BLaER1 treated with 17β-estradiol and CSF1 and Interleukin-3, amounts not matched to agents 10 nM and 100 nM (cell line): ENCODE measurements at regions not wholly inside any gene's neighbourhood (a gene's known extent, or its start where the extent isn't known, plus 50 kb on each side); places are given as distances from the start of the nearest gene placed in this dataset.

Experiments used
- H3K27ac ChIP-seq, 11 experiments: shearing (Covaris generic); formaldehyde crosslinking; 2 replicates each; pipeline ENCODE4 v1.8.1; 2022
- H3K27me3 ChIP-seq, 11 experiments: shearing (Covaris generic); formaldehyde crosslinking; 2 replicates each; pipeline ENCODE4 v1.8.1; 2022
- H3K36me3 ChIP-seq, 11 experiments: shearing (Covaris generic); formaldehyde crosslinking; 2 replicates each; pipeline ENCODE4 v1.8.1; 2022
- H3K4me1 ChIP-seq, 10 experiments: shearing (Covaris generic); formaldehyde crosslinking; 2 replicates each; pipeline ENCODE4 v1.8.1; 2022
- H3K4me2 ChIP-seq, 11 experiments: shearing (Covaris generic); formaldehyde crosslinking; 2 replicates each; pipeline ENCODE4 v1.8.1; 2022
- H3K4me3 ChIP-seq, 10 experiments: shearing (Covaris generic); formaldehyde crosslinking; 2 replicates each; pipeline ENCODE4 v1.8.1; 2022
- H3K9ac ChIP-seq, 11 experiments: shearing (Covaris generic); formaldehyde crosslinking; 2 replicates each; pipeline ENCODE4 v1.8.1; 2022
- H3K9me3 ChIP-seq, 11 experiments: shearing (Covaris generic); formaldehyde crosslinking; replicated peaks in 1 of 11; 2 replicates each; pipeline ENCODE4 v1.8.1; 2022
- H4K20me1 ChIP-seq, 11 experiments: shearing (Covaris generic); formaldehyde crosslinking; 2 replicates each; pipeline ENCODE4 v1.8.1; 2022
- Cebpa-rat ChIP-seq, 11 experiments: shearing (Covaris generic); IDR thresholded peaks; 2 replicates each; pipeline ENCODE4 v1.8.1; 2022

GRCh38 chr12:107522692-107523477 is 162.7 kb upstream of the PWP1 start:
- H3K4me1 ChIP-seq: peaks cover 8 to 30% (median 22%) of the 10 kb centered on the region in 10 experiments; a peak in 19 of 20 replicates
- no peak overlapping the region for H3K4me2 ChIP-seq
- TF ChIP-seq Cebpa-rat (IDR thresholded peaks at IDR 0.05): no peak
- no peak overlapping the region for H3K9ac ChIP-seq
- no peak overlapping the region for H3K4me3 ChIP-seq
- peaks cover 0 to 19% (median 0%) of the 10 kb centered on the region in 11 experiments; a peak in 6 of 22 replicates for H3K36me3 ChIP-seq
- peaks cover 0 to 5% (median 0%) of the 10 kb centered on the region in 11 experiments; a peak in 1 of 22 replicates for H4K20me1 ChIP-seq
- no peak overlapping the region for H3K27ac ChIP-seq
- H3K27me3 ChIP-seq: no peaks in the 10 kb centered on the region
- H3K9me3 ChIP-seq: peaks cover 0 to 6% (median 4%) of the 10 kb centered on the region in 11 experiments; a peak in 7 of 22 replicates

GRCh38 chr12:107523775-107524535 is 161.6 kb upstream of the PWP1 start:
- H3K9me3 ChIP-seq: peaks cover 0 to 6% (median 4%) of the 10 kb centered on the region in 11 experiments; a peak in 7 of 22 replicates
- H3K9ac ChIP-seq: no peak overlapping the region
- no peak overlapping the region for H3K27ac ChIP-seq
- H3K4me1 ChIP-seq: peaks cover 8 to 30% (median 20%) of the 10 kb centered on the region in 10 experiments; a peak in 19 of 20 replicates
- H4K20me1 ChIP-seq: peaks cover 0 to 5% (median 0%) of the 10 kb centered on the region in 11 experiments; a peak in 1 of 22 replicates
- peaks cover 0 to 19% (median 0%) of the 10 kb centered on the region in 11 experiments; a peak in 6 of 22 replicates for H3K36me3 ChIP-seq
- no peak overlapping the region for H3K4me3 ChIP-seq
- no peak for TF ChIP-seq Cebpa-rat (IDR thresholded peaks at IDR 0.05)
- no peak overlapping the region for H3K4me2 ChIP-seq
- no peaks in the 10 kb centered on the region for H3K27me3 ChIP-seq

- Histone ChIP-seq H4K20me1 (peaks cover 0 to 5% (median 0%) of the 10 kb centered on the region in 11 experiments; a peak in 2 of 22 replicates), H3K36me3 (peaks cover 0 to 19% (median 0%) of the 10 kb centered on the region in 11 experiments; a peak in 6 of 22 replicates), H3K4me1 (peaks cover 3 to 17% (median 8%) of the 10 kb centered on the region in 10 experiments; a peak in 19 of 20 replicates), H3K4me3 (no peak overlapping the region), H3K9ac (no peak overlapping the region), H3K4me2 (no peak overlapping the region), H3K27me3 (no peaks in the 10 kb centered on the region), H3K27ac (no peak overlapping the region), H3K9me3 (peaks cover 0 to 6% (median 4%) of the 10 kb centered on the region in 11 experiments; a peak in 6 of 22 replicates)
- no peak for TF ChIP-seq Cebpa-rat (IDR thresholded peaks at IDR 0.05)
Observed at GRCh38 chr12:107525063-107525718, 160.4 kb upstream of the PWP1 start.

GRCh38 chr12:107525719-107526554 is 159.7 kb upstream of the PWP1 start:
- Histone ChIP-seq H4K20me1 (peaks cover 0 to 5% (median 0%) of the 10 kb centered on the region in 11 experiments; a peak in 2 of 22 replicates), H3K4me1 (peaks cover 0 to 10% (median 1%) of the 10 kb centered on the region in 10 experiments; a peak in 7 of 20 replicates)
- TF ChIP-seq Cebpa-rat (IDR thresholded peaks at IDR 0.05): no peak

GRCh38 chr12:107526555-107527180 is 158.9 kb upstream of the PWP1 start:
- no peak overlapping the region for H3K4me3 ChIP-seq
- H3K9me3 ChIP-seq: peaks cover under 1 to 14% (median 5%) of the 10 kb centered on the region in 11 experiments; a peak in 15 of 22 replicates
- no peak for TF ChIP-seq Cebpa-rat (IDR thresholded peaks at IDR 0.05)
- H3K27ac ChIP-seq: 0 out of 22 replicates have a peak overlapping the region, but pooled peaks of 1 of the 11 experiments have one; percentile 6
- no peak overlapping the region for H3K9ac ChIP-seq
- peaks cover 0 to 15% (median 0%) of the 10 kb centered on the region in 11 experiments; a peak in 5 of 22 replicates for H3K36me3 ChIP-seq
- no peak overlapping the region for H3K4me2 ChIP-seq
- peaks cover 0 to 6% (median 0%) of the 10 kb centered on the region in 10 experiments; a peak in 2 of 20 replicates for H3K4me1 ChIP-seq
- H4K20me1 ChIP-seq: peaks cover 0 to 5% (median 0%) of the 10 kb centered on the region in 11 experiments; a peak in 2 of 22 replicates
- H3K27me3 ChIP-seq: no peaks in the 10 kb centered on the region

More at GRCh38 chr12:107525719-107526554, 159.7 kb upstream of the PWP1 start:
- H3K27ac ChIP-seq: 0 out of 22 replicates have a peak overlapping the region, but pooled peaks of 1 of the 11 experiments have one; percentile 6
- H3K4me2 ChIP-seq: no peak overlapping the region
- peaks cover 0 to 6% (median 4%) of the 10 kb centered on the region in 11 experiments; a peak in 7 of 22 replicates for H3K9me3 ChIP-seq
- H3K4me3 ChIP-seq: no peak overlapping the region
- no peaks in the 10 kb centered on the region for H3K27me3 ChIP-seq
- peaks cover 0 to 13% (median 0%) of the 10 kb centered on the region in 11 experiments; a peak in 5 of 22 replicates for H3K36me3 ChIP-seq
- no peak overlapping the region for H3K9ac ChIP-seq

- no peak for TF ChIP-seq Cebpa-rat (IDR thresholded peaks at IDR 0.05)
- Histone ChIP-seq H3K4me1 (peaks cover 0 to 6% (median 0%) of the 10 kb centered on the region in 10 experiments; a peak in 2 of 20 replicates), H3K4me3 (no peak overlapping the region), H3K36me3 (peaks cover 0 to 13% (median 0%) of the 10 kb centered on the region in 11 experiments; a peak in 3 of 22 replicates), H3K27ac (no peak overlapping the region), H3K4me2 (no peak overlapping the region), H3K27me3 (no peaks in the 10 kb centered on the region), H4K20me1 (peaks cover 0 to 3% (median 0%) of the 10 kb centered on the region in 11 experiments; a peak in 2 of 22 replicates), H3K9me3 (peaks cover 12 to 22% (median 15%) of the 10 kb centered on the region in 11 experiments; a peak in 19 of 22 replicates), H3K9ac (no peak overlapping the region)
Observed at GRCh38 chr12:107528731-107529365, 156.8 kb upstream of the PWP1 start.

GRCh38 chr12:107529991-107530390 is 155.6 kb upstream of the PWP1 start:
- Histone ChIP-seq H3K9ac (no peak overlapping the region), H4K20me1 (no peaks in the 10 kb centered on the region; a peak in 2 of 22 replicates), H3K9me3 (peaks cover 12 to 22% (median 15%) of the 10 kb centered on the region in 11 experiments; a peak in 19 of 22 replicates), H3K4me1 (peaks cover 0 to 6% (median 0%) of the 10 kb centered on the region in 10 experiments; a peak in 3 of 20 replicates), H3K36me3 (peaks cover 0 to 9% (median 0%) of the 10 kb centered on the region in 11 experiments; a peak in 2 of 22 replicates), H3K4me3 (no peak overlapping the region), H3K27ac (no peak overlapping the region), H3K4me2 (no peak overlapping the region), H3K27me3 (no peaks in the 10 kb centered on the region)
- no peak for TF ChIP-seq Cebpa-rat (IDR thresholded peaks at IDR 0.05)
